Glutamatergic neuron (in vitro differentiated cells): ENCODE measurements at regions not wholly inside any gene's neighbourhood (a gene's known extent, or its start where the extent isn't known, plus 50 kb on each side); places are given as distances from the start of the nearest gene placed in this dataset.
A peak's percentile ranks its signal among the peaks of the same experiment; 100 is the strongest.

Experiments
- DNase-seq: peaks from one replicate; pipeline ENCODE4 v3.0.0; 2022
- H3K27ac Mint-ChIP-seq: one replicate; pipeline ENCODE4 v1.8.0; 2020; ENCODE audit warnings: mild to moderate bottlenecking, mixed read lengths, inconsistent platforms; ENCODE audit not compliant: unreplicated experiment
- H3K27me3 Mint-ChIP-seq: one replicate; pipeline ENCODE4 v1.8.0; 2020; ENCODE audit warnings: mild to moderate bottlenecking, moderate library complexity, mixed read lengths, inconsistent platforms; ENCODE audit not compliant: unreplicated experiment
- H3K36me3 Mint-ChIP-seq: one replicate; pipeline ENCODE4 v1.8.0; 2020; ENCODE audit warnings: mild to moderate bottlenecking, mixed read lengths, inconsistent platforms; ENCODE audit not compliant: unreplicated experiment
- H3K4me1 Mint-ChIP-seq: one replicate; pipeline ENCODE4 v1.8.0; 2020; ENCODE audit warnings: mild to moderate bottlenecking, low read depth, mixed read lengths, inconsistent platforms; ENCODE audit not compliant: unreplicated experiment
- H3K4me3 Mint-ChIP-seq: one replicate; pipeline ENCODE4 v1.8.0; 2020; ENCODE audit warnings: mild to moderate bottlenecking, mixed read lengths, inconsistent platforms; ENCODE audit not compliant: unreplicated experiment
- H3K9me3 Mint-ChIP-seq: one replicate; pipeline ENCODE4 v1.8.0; 2020; ENCODE audit warnings: mild to moderate bottlenecking, moderate library complexity, mixed read lengths, inconsistent platforms; ENCODE audit not compliant: unreplicated experiment
- TF ChIP-seq, protein P1 (sequence below): fragments of 200-600 bp; sonication (generic); IDR thresholded peaks from one replicate; pipeline ENCODE4 v1.5.0; 2021; ENCODE audit not compliant: partially characterized antibody, unreplicated experiment

GRCh38 chr5:61625681-61626621 lies 293.9 kb downstream of the ZSWIM6 start:
- peak; percentile 62 for DNase-seq
- peak overlapping the region; percentile 77 for H3K4me3 Mint-ChIP-seq
- peaks cover 7% of the 10 kb centered on the region for H3K27me3 Mint-ChIP-seq
- TF ChIP-seq, protein P1, sequence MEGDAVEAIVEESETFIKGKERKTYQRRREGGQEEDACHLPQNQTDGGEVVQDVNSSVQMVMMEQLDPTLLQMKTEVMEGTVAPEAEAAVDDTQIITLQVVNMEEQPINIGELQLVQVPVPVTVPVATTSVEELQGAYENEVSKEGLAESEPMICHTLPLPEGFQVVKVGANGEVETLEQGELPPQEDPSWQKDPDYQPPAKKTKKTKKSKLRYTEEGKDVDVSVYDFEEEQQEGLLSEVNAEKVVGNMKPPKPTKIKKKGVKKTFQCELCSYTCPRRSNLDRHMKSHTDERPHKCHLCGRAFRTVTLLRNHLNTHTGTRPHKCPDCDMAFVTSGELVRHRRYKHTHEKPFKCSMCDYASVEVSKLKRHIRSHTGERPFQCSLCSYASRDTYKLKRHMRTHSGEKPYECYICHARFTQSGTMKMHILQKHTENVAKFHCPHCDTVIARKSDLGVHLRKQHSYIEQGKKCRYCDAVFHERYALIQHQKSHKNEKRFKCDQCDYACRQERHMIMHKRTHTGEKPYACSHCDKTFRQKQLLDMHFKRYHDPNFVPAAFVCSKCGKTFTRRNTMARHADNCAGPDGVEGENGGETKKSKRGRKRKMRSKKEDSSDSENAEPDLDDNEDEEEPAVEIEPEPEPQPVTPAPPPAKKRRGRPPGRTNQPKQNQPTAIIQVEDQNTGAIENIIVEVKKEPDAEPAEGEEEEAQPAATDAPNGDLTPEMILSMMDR, result no peak
- H3K27ac Mint-ChIP-seq, result no peak overlapping the region
- H3K9me3 Mint-ChIP-seq, result peaks cover 1% of the 10 kb centered on the region
- peaks cover 4% of the 10 kb centered on the region for H3K4me1 Mint-ChIP-seq
- no peaks in the 10 kb centered on the region for H3K36me3 Mint-ChIP-seq

- Mint-ChIP-seq H3K4me3 (peak overlapping the region; percentile 46), H3K27ac (no peak overlapping the region), H3K36me3 (no peaks in the 10 kb centered on the region), H3K27me3 (peaks cover 7% of the 10 kb centered on the region), H3K4me1 (peaks cover 9% of the 10 kb centered on the region), H3K9me3 (peaks cover 2% of the 10 kb centered on the region)
- TF ChIP-seq, protein P1, result no peak
- DNase-seq, result no peak
Measured at GRCh38 chr5:61626639-61627282, 294.7 kb downstream of the ZSWIM6 start.

DNA sequence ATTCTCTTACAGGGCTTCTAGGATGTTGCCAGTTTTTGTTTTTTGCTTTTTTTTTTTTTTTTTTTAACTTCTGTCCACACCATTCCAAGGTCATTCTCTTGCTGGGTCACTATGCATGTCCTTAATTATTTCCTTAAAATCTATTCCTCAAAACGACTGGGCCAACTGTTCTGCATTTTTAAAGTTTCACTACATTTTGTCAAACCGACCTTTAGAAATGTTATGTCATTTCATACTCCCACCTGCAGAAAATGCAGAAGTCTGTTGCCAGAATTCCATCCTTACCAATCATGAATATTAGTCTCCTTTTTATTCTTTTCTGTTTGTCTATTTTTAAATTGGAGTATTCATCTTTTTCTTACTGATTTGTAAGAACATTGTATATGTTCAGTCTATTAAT lies 295.5 kb downstream of the ZSWIM6 start:
- TF ChIP-seq, protein P1, result no peak
- H3K4me1 Mint-ChIP-seq, result peaks cover 16% of the 10 kb centered on the region
- no peak overlapping the region for H3K27ac Mint-ChIP-seq

GRCh38 chr5:61630908-61631307 lies 298.9 kb downstream of the ZSWIM6 start:
- DNase-seq, result no peak
- peaks cover 2% of the 10 kb centered on the region for H3K9me3 Mint-ChIP-seq
- peak overlapping the region; percentile 59 for H3K4me3 Mint-ChIP-seq
- no peaks in the 10 kb centered on the region for H3K36me3 Mint-ChIP-seq
- peaks cover 4% of the 10 kb centered on the region for H3K27me3 Mint-ChIP-seq
- H3K4me1 Mint-ChIP-seq, result peaks cover 15% of the 10 kb centered on the region
- TF ChIP-seq, protein P1, result no peak
- no peak overlapping the region for H3K27ac Mint-ChIP-seq

More for the DNA sequence above, 295.5 kb downstream of the ZSWIM6 start:
- Mint-ChIP-seq H3K27me3 (peaks cover 7% of the 10 kb centered on the region), H3K9me3 (peaks cover 2% of the 10 kb centered on the region), H3K36me3 (no peaks in the 10 kb centered on the region), H3K4me3 (no peak overlapping the region)
- no peak for DNase-seq
